Stomach (tissue), 8 donors: ENCODE measurements at regions not wholly inside any gene's neighbourhood (a gene's known extent, or its start where the extent isn't known, plus 50 kb on each side); places are given as distances from the start of the nearest gene placed in this dataset.

Source experiments
- DNase-seq, 2 donors: peaks; one replicate each; pipeline versions ENCODE4 v3.0.0 to v3.0.0-alpha.2; 2013 to 2019
- H3K27ac ChIP-seq, 5 donors: fragments of 200-600 bp in 4 of 5; sonication (generic) in 4 of 5; one replicate each; pipeline ENCODE4 v1.5.1; 2013 to 2019; ENCODE audit warnings: mild to moderate bottlenecking in 1 of 5, moderate library complexity in 1 of 5
- H3K27me3 ChIP-seq, 3 donors: fragments of 200-600 bp; sonication (generic); one replicate each; pipeline ENCODE4 v1.5.1; 2017 to 2019; ENCODE audit warnings: mixed run types in 1 of 3
- H3K36me3 ChIP-seq, 4 donors: fragments of 200-600 bp; sonication (generic); 1 replicate in 3 of 4; 2 replicates in 1 of 4; pipeline ENCODE4 v1.5.1; 2016 to 2019
- H3K4me1 ChIP-seq, 4 donors: fragments of 200-600 bp; sonication (generic); one replicate each; pipeline ENCODE4 v1.5.1; 2016 to 2019
- H3K4me3 ChIP-seq, 4 donors: fragments of 200-600 bp; sonication (generic) in 3 of 4; one replicate each; pipeline ENCODE4 v1.5.1; 2016 to 2019; ENCODE audit warnings: mild to moderate bottlenecking in 1 of 4
- H3K9me3 ChIP-seq, 4 donors: fragments of 200-600 bp; sonication (generic); one replicate each; pipeline ENCODE4 v1.5.1; 2016 to 2019
- CTCF ChIP-seq, 7 experiments: fragments of 450-650 bp in 4 of 7; fragments of 200-600 bp in 3 of 7; sonication (generic) in 3 of 7; IDR thresholded peaks; one replicate each; pipeline ENCODE4 v1.5.1; 2016 to 2019; ENCODE audit warnings: antibody characterized with exemption in 7 of 7, control low read depth in 2 of 7, mild to moderate bottlenecking in 1 of 7
- EP300 ChIP-seq: sonication (generic); formaldehyde crosslinking; IDR thresholded peaks from one replicate; pipeline ENCODE4 v1.6.1; 2017; ENCODE audit warnings: antibody characterized with exemption
- POLR2A ChIP-seq, 4 donors: fragments of 450-650 bp; IDR thresholded peaks; one replicate each; pipeline ENCODE4 v1.6.1; 2016; ENCODE audit warnings: antibody characterized with exemption in 4 of 4, control low read depth in 2 of 4, mild to moderate bottlenecking in 1 of 4, moderate library complexity in 1 of 4
- POLR2AphosphoS5 ChIP-seq, 3 donors: sonication (generic); formaldehyde crosslinking; IDR thresholded peaks; one replicate each; pipeline ENCODE4 v1.6.1; 2016; ENCODE audit warnings: antibody characterized with exemption in 3 of 3
- WGBS, 5 donors: extraction: QIAGEN DNeasy Blood & Tissue Kit in 3 of 5; methylation state at CpG; one replicate each; pipeline versions ENCODE4 v1.1.5 to v1.1.7; 2013 to 2018; 5-methylcytosine and 5-hydroxymethylcytosine counted together
- intact Hi-C: fragments of 100-400 bp; cut with DNase I; formaldehyde crosslinking; loops from one replicate; pipeline ENCODE4 v1.15.1; 2023; ENCODE audit warnings: low total_unique reads
- donor health status: healthy with polysubstance abuse.
- donor health status: Bipolar disorder and iron deficiency.
- donor health status: healthy.

DNA sequence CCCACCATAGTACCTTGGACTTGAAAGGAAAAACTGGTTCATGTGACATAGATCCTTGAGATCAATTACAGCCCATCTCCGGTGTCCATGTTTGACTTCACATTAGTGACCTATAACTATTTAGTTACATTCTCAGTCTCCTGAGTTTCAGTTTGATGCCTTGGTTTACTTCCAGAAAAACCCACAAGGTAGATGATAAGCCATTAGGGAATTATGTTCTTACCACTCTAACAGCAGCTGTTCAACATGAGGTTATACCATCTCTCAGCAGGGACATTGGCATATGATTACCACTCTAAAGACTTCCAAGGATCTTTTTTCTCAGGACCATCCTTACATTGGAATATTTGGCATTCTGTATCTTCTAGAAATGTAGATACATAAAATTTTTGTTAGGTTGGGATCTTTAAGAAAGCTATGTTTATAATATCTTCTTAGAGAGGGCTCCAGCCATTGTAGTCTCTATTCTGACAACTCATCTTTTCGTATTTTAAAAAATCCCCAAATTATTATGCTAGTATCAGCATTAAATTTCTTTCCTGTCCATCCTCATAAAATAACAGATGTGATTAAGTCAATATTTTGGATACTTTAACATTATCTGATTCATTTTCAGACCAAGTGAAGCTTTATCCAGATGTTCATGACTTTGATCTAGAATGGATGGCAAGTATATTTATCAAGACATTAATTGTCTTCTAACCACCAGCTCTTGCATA, 258.9 kb downstream of the RDH14 start:
- 81 to 95% (median 89%) methylated on average over 2 of the region's 2 CpGs for WGBS, 5 donors
- Histone ChIP-seq H3K4me1 (no peaks in the 10 kb centered on the region), H3K27ac (no peak overlapping the region), H3K27me3 (no peaks in the 10 kb centered on the region), H3K36me3 (no peaks in the 10 kb centered on the region), H3K4me3 (no peak overlapping the region), H3K9me3 (no peaks in the 10 kb centered on the region)
- no peak for TF ChIP-seq CTCF (IDR thresholded peaks at IDR 0.05)
- no peak for TF ChIP-seq POLR2A (IDR thresholded peaks at IDR 0.05)
- TF ChIP-seq EP300: no peak
- no peak for TF ChIP-seq POLR2AphosphoS5 (IDR thresholded peaks at IDR 0.05)
- intact Hi-C loops: no loop called here
- DNase-seq: no peak

- intact Hi-C loops: no loop called here
- H3K27ac ChIP-seq: no peak overlapping the region
- H3K27me3 ChIP-seq: no peaks in the 10 kb centered on the region
- no peaks in the 10 kb centered on the region for H3K4me1 ChIP-seq
- TF ChIP-seq POLR2A (IDR thresholded peaks at IDR 0.05) (no peak), CTCF (IDR thresholded peaks at IDR 0.05) (no peak), POLR2AphosphoS5 (IDR thresholded peaks at IDR 0.05) (no peak), EP300 (no peak)
- H3K4me3 ChIP-seq: no peak overlapping the region
- DNase-seq: peak in 1 of 2 donors; percentile 10
- WGBS, 5 donors: 44 to 65% (median 53%) methylated on average over 9 of the region's 9 CpGs
- H3K9me3 ChIP-seq: no peaks in the 10 kb centered on the region
- no peaks in the 10 kb centered on the region for H3K36me3 ChIP-seq
These were observed 260.8 kb downstream of the RDH14 start for GRCh38 chr2:18299423-18300212.

DNA sequence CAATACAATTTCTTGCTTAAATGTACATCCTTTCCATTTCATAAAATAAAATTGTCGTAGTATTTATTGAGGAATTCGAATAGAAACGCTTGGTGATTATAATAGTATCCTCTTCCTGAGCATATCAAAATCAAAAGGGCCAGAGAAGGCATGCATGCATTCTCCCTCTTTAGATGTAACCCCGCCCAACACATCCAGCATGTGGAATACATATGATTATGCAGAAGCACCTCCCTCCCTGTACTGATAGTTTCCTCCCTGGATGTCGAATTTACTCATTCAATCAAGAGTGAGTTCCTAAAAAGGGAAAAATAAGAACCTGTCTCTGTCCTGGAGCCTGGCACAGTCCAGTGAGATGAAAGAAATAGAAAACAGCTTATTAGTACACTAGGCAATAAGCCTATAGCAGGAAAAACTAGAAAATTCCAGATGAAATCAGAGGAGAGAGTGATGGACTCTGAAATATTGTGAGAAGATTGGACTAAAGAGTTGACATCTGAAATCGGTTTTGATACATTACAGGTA, 262.9 kb downstream of the RDH14 start:
- H3K27me3 ChIP-seq: no peaks in the 10 kb centered on the region
- no peak for DNase-seq
- no peaks in the 10 kb centered on the region for H3K9me3 ChIP-seq
- WGBS, 5 donors: 77 to 88% (median 86%) methylated on average over 6 of the region's 6 CpGs
- no peaks in the 10 kb centered on the region for H3K4me1 ChIP-seq
- no peak overlapping the region for H3K4me3 ChIP-seq
- TF ChIP-seq EP300: no peak
- no peak for TF ChIP-seq POLR2AphosphoS5 (IDR thresholded peaks at IDR 0.05)
- no peak for TF ChIP-seq CTCF (IDR thresholded peaks at IDR 0.05)
- TF ChIP-seq POLR2A (IDR thresholded peaks at IDR 0.05): no peak
- intact Hi-C loops: no loop called here
- H3K36me3 ChIP-seq: no peaks in the 10 kb centered on the region
- H3K27ac ChIP-seq: no peak overlapping the region

GRCh38 chr2:18290386-18290785, 270.1 kb downstream of the RDH14 start:
- no peak overlapping the region for H3K4me3 ChIP-seq
- no peaks in the 10 kb centered on the region for H3K36me3 ChIP-seq
- H3K4me1 ChIP-seq: no peaks in the 10 kb centered on the region
- H3K27ac ChIP-seq: no peak overlapping the region
- no peaks in the 10 kb centered on the region for H3K27me3 ChIP-seq
- no peak for DNase-seq
- H3K9me3 ChIP-seq: no peaks in the 10 kb centered on the region
- no peak for TF ChIP-seq POLR2A (IDR thresholded peaks at IDR 0.05)
- TF ChIP-seq POLR2AphosphoS5 (IDR thresholded peaks at IDR 0.05): no peak
- TF ChIP-seq CTCF (IDR thresholded peaks at IDR 0.05): no peak
- TF ChIP-seq EP300: no peak
- intact Hi-C loops: no loop called here
